ENCODE measurements at regions not wholly inside any gene's neighbourhood (a gene's known extent, or its start where the extent isn't known, plus 50 kb on each side); places are given as distances from the start of the nearest gene placed in this dataset.

GRCh38 chr1:22249928-22250680, 107.2 kb upstream of the WNT4 start:
- dilution Hi-C loops (cut with MboI; ENCODE audit: extremely low pct_ligation_motif_present, low sequenced_read_pairs) = no loop called here
- DNase-seq (ENCODE audit: low read depth, low spot score) (no peak), FAIRE-seq (no peak)
- H4K20me1 ChIP-seq (replicated peaks; ENCODE audit: control insufficient read depth, extremely low read depth, insufficient read depth, low read length) = no peaks in the 10 kb centered on the region
- BruUV-seq (replicated peaks) = no TSS peak
- no peak overlapping the region for H3K9ac ChIP-seq (replicated peaks; ENCODE audit: extremely low read depth, insufficient read depth, low read length)
- no peaks in the 10 kb centered on the region for H3K36me3 ChIP-seq (ENCODE audit: control insufficient read depth in 2 of 2, extremely low read depth in 1 of 2, insufficient read depth in 2 of 2, low read length in 2 of 2)
- no peaks in the 10 kb centered on the region for H3K9me1 ChIP-seq (replicated peaks; ENCODE audit: control insufficient read depth, extremely low read depth, insufficient read depth, low read length)
- H3K9me3 ChIP-seq (replicated peaks; ENCODE audit: control insufficient read depth, insufficient read depth, low read length) = no peaks in the 10 kb centered on the region
- no peak overlapping the region for H3K27ac ChIP-seq (ENCODE audit: insufficient read depth, low read depth, low read length)
- ChIA-PET POLR2A (no interaction called here), CTCF (interaction anchor here (1.4 kb wide), 1 partner anchor 144 kb away, joined by 5 read pairs; no protein-coding TSS in a partner anchor)
- peaks cover 3 to 20% of the 10 kb centered on the region in 2 experiments for H3K27me3 ChIP-seq (ENCODE audit: control insufficient read depth in 2 of 2, insufficient read depth in 2 of 2, low read length in 2 of 2)
- no peak overlapping the region for H3K4me2 ChIP-seq (ENCODE audit: insufficient read depth, low read length)
- no peaks in the 10 kb centered on the region for H3K4me1 ChIP-seq (ENCODE audit: control insufficient read depth, extremely low read depth, insufficient read depth, low read length)
- no peak overlapping the region for H3K4me3 ChIP-seq (replicated peaks in 1 of 3; ENCODE audit: insufficient read depth in 1 of 3, low read depth in 1 of 3, low read length in 3 of 3)
- no peaks in the 10 kb centered on the region for H3K79me2 ChIP-seq (ENCODE audit: control insufficient read depth, insufficient read depth, low read length)
- intact Hi-C loops (cut with micrococcal nuclease) = no loop called here
- H2AFZ ChIP-seq (ENCODE audit: low read depth, low read length) = no peak overlapping the region
- TF ChIP-seq FOS (IDR thresholded peaks at IDR 0.05; ENCODE audit: borderline replicate concordance, insufficient read depth, low read length) = no peak
- TF ChIP-seq MYC (IDR thresholded peaks at IDR 0.05; ENCODE audit: low read depth, low read length) = no peak
- TF ChIP-seq JUN (IDR thresholded peaks at IDR 0.05; ENCODE audit: borderline replicate concordance, insufficient read depth, insufficient read length, low read depth) = no peak
- no peak for TF ChIP-seq EZH2 (IDR thresholded peaks at IDR 0.05; ENCODE audit: borderline replicate concordance, low read depth, low read length, severe bottlenecking)
- TF ChIP-seq POLR2A (IDR thresholded peaks at IDR 0.05; ENCODE audit: low read depth, low read length) = no peak
- no peak for TF ChIP-seq POLR2AphosphoS5 (IDR thresholded peaks at IDR 0.05; ENCODE audit: insufficient read depth, low read depth, low read length)
- TF ChIP-seq, protein P1, sequence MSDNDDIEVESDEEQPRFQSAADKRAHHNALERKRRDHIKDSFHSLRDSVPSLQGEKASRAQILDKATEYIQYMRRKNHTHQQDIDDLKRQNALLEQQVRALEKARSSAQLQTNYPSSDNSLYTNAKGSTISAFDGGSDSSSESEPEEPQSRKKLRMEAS (IDR thresholded peaks at IDR 0.05; ENCODE audit: insufficient read depth, insufficient read length) = no peak

DNA sequence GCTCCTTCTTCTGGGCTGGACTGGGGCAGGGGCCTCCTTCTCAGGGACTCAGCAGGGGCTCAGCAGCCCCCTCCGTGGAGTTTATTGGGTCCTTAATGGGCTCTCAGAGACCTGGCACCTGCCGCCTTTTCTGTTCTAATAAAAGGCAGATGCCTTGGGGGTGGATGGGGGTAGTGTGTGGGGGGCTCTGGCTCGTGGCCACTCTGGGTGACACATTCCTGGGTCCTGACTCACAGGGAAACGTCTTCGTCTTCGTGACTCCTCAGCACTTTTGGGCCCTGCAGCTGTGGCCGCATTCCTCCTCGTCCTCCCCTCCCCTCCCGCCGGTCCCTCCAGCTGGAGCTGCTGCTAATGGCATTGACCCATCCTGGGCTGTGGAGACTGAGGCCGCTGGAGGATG, 107.8 kb upstream of the WNT4 start:
- H3K9me3 ChIP-seq (replicated peaks; ENCODE audit: control insufficient read depth, insufficient read depth, low read length) = no peaks in the 10 kb centered on the region
- no peak overlapping the region for H3K4me3 ChIP-seq (replicated peaks in 1 of 3; ENCODE audit: insufficient read depth in 1 of 3, low read depth in 1 of 3, low read length in 3 of 3)
- ChIA-PET POLR2A (no interaction called here), CTCF (interaction anchor here (1.4 kb wide), 1 partner anchor 136 kb away, joined by 3 read pairs; no protein-coding TSS in a partner anchor)
- FAIRE-seq = no peak
- no peaks in the 10 kb centered on the region for H3K36me3 ChIP-seq (ENCODE audit: control insufficient read depth in 2 of 2, extremely low read depth in 1 of 2, insufficient read depth in 2 of 2, low read length in 2 of 2)
- no peak overlapping the region for H3K27ac ChIP-seq (ENCODE audit: insufficient read depth, low read depth, low read length)
- TF ChIP-seq POLR2A (IDR thresholded peaks at IDR 0.05; ENCODE audit: low read depth, low read length) (no peak), MYC (IDR thresholded peaks at IDR 0.05; ENCODE audit: low read depth, low read length) (no peak), GATA2 (IDR thresholded peaks at IDR 0.05; ENCODE audit: insufficient read depth, insufficient read length, low read depth, low read length) (no peak), POLR2AphosphoS5 (IDR thresholded peaks at IDR 0.05; ENCODE audit: insufficient read depth, low read depth, low read length) (no peak), JUN (IDR thresholded peaks at IDR 0.05; ENCODE audit: borderline replicate concordance, insufficient read depth, insufficient read length, low read depth) (no peak)
- TF ChIP-seq, protein P1 (IDR thresholded peaks at IDR 0.05; ENCODE audit: insufficient read depth, insufficient read length) = no peak
- no peak overlapping the region for H3K9ac ChIP-seq (replicated peaks; ENCODE audit: extremely low read depth, insufficient read depth, low read length)
- H3K27me3 ChIP-seq (ENCODE audit: control insufficient read depth in 2 of 2, insufficient read depth in 2 of 2, low read length in 2 of 2) = peaks cover 3 to 20% of the 10 kb centered on the region in 2 experiments
- DNase-seq (ENCODE audit: low read depth, low spot score) = no peak
- no peak overlapping the region for H3K4me2 ChIP-seq (ENCODE audit: insufficient read depth, low read length)
- dilution Hi-C loops (cut with MboI; ENCODE audit: extremely low pct_ligation_motif_present, low sequenced_read_pairs) = no loop called here
- no peak overlapping the region for H2AFZ ChIP-seq (ENCODE audit: low read depth, low read length)
- H4K20me1 ChIP-seq (replicated peaks; ENCODE audit: control insufficient read depth, extremely low read depth, insufficient read depth, low read length) = no peaks in the 10 kb centered on the region
- intact Hi-C loops (cut with micrococcal nuclease) = no loop called here
- no TSS peak for BruUV-seq (replicated peaks)
- no peaks in the 10 kb centered on the region for H3K9me1 ChIP-seq (replicated peaks; ENCODE audit: control insufficient read depth, extremely low read depth, insufficient read depth, low read length)
- no peaks in the 10 kb centered on the region for H3K4me1 ChIP-seq (ENCODE audit: control insufficient read depth, extremely low read depth, insufficient read depth, low read length)
- no peaks in the 10 kb centered on the region for H3K79me2 ChIP-seq (ENCODE audit: control insufficient read depth, insufficient read depth, low read length)

Measured in endothelial cell of umbilical vein (primary cell).